Right atrium auricular region (tissue), 2 donors: ENCODE measurements at regions not wholly inside any gene's neighbourhood (a gene's known extent, or its start where the extent isn't known, plus 50 kb on each side); places are given as distances from the start of the nearest gene placed in this dataset.

Experiments used
- DNase-seq: peaks from one replicate; pipeline ENCODE4 v3.0.0-alpha.2; 2019; ENCODE audit warnings: low spot score
- H3K27ac ChIP-seq, 2 donors: fragments of 200-600 bp; sonication (generic); 1 replicate in 1 of 2; 2 replicates in 1 of 2; pipeline ENCODE4 v1.5.1; 2016 to 2019
- H3K27me3 ChIP-seq, 2 donors: fragments of 200-600 bp; sonication (generic); one replicate each; pipeline versions ENCODE4 v1.5.1 to v1.6.0; 2017 to 2019
- H3K36me3 ChIP-seq: fragments of 200-600 bp; sonication (generic); one replicate; pipeline ENCODE4 v1.5.1; 2016
- H3K4me1 ChIP-seq, 2 donors: fragments of 200-600 bp; sonication (generic); one replicate each; pipeline versions ENCODE4 v1.5.1 to v1.6.0; 2017 to 2019
- H3K4me3 ChIP-seq, 2 donors: fragments of 200-600 bp; sonication (generic); 1 replicate in 1 of 2; 2 replicates in 1 of 2; pipeline ENCODE4 v1.5.1; 2017 to 2019; ENCODE audit warnings: mild to moderate bottlenecking in 1 of 2, moderate library complexity in 1 of 2
- H3K9me3 ChIP-seq, 2 donors: fragments of 200-600 bp; sonication (generic); one replicate each; pipeline ENCODE4 v1.5.1; 2019
- TF ChIP-seq, protein P1 (sequence below), 2 donors: fragments of 200-600 bp; sonication (generic); IDR thresholded peaks; one replicate each; pipeline ENCODE4 v1.5.1; 2019; ENCODE audit warnings: antibody characterized with exemption in 2 of 2

DNA sequence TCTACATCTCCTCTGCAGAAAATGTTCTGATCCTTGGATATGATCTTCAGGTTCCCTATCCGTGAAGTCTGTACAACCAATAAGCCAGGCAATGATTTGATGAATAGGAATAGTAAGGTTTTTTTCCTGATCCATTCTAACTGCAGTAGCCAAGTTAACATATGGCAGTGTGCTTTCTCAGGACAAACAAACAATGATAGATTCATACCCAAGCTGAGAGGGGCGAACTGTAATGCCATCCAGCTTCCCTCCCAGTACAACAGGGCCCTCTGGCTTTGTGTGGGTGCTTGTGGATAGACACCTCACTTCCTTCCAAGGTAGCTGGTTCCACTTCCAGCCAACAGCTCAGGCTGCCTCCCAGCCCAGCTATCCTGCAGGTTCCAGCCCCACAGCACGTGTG is 359.2 kb downstream of the CDH26 start:
- TF ChIP-seq, protein P1, sequence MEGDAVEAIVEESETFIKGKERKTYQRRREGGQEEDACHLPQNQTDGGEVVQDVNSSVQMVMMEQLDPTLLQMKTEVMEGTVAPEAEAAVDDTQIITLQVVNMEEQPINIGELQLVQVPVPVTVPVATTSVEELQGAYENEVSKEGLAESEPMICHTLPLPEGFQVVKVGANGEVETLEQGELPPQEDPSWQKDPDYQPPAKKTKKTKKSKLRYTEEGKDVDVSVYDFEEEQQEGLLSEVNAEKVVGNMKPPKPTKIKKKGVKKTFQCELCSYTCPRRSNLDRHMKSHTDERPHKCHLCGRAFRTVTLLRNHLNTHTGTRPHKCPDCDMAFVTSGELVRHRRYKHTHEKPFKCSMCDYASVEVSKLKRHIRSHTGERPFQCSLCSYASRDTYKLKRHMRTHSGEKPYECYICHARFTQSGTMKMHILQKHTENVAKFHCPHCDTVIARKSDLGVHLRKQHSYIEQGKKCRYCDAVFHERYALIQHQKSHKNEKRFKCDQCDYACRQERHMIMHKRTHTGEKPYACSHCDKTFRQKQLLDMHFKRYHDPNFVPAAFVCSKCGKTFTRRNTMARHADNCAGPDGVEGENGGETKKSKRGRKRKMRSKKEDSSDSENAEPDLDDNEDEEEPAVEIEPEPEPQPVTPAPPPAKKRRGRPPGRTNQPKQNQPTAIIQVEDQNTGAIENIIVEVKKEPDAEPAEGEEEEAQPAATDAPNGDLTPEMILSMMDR (IDR thresholded peaks at IDR 0.05): no peak
- Histone ChIP-seq H3K36me3 (no peaks in the 10 kb centered on the region), H3K9me3 (no peaks in the 10 kb centered on the region), H3K27me3 (no peaks in the 10 kb centered on the region), H3K4me1 (no peaks in the 10 kb centered on the region), H3K4me3 (no peak overlapping the region), H3K27ac (no peak overlapping the region)
- no peak for DNase-seq

DNA sequence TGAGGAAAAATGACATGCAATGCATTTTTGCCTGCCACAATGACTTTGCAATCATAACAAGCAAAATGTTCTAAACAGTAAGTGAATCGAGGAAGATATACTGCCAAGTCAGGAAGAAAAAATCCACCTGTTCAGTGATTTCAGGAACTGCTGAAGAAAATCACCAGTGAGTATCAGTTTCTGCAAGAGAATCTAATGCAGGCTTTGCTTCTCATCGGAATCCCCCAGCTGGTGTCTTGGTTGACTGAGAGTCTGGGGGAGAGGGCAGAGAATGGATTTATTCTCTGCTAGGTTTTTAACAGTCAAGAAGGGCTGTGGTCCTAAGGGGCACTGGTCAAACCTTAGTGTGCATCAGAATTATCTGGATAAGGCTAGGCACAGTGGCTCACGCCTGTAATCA is 363.4 kb downstream of the CDH26 start:
- Histone ChIP-seq H3K27ac (no peak overlapping the region), H3K36me3 (no peaks in the 10 kb centered on the region), H3K9me3 (no peaks in the 10 kb centered on the region), H3K4me3 (no peak overlapping the region), H3K27me3 (no peaks in the 10 kb centered on the region), H3K4me1 (no peaks in the 10 kb centered on the region)
- TF ChIP-seq, protein P1 (IDR thresholded peaks at IDR 0.05): no peak
- no peak for DNase-seq

DNA sequence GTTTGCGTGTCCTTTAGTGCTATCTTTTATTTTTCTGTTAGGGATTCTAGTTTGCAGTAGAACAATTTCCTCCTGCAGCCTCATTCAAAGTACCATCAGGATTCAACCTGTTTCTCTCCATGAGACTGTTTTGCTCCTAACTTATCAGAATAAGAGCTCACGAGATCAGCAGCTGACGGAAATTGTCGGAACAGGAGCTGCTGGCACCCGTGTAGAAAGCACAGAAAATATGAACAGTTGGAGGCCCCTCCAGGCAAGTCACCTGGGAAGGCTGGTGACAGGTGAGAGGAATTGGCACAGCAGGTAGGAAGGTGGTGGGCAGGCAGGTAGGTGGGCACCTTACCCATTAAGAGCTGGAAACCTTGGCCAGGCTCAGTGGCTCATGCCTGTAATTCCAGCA is 368.6 kb downstream of the CDH26 start:
- H3K4me3 ChIP-seq: no peak overlapping the region
- DNase-seq: no peak
- H3K27ac ChIP-seq: no peak overlapping the region
- no peaks in the 10 kb centered on the region for H3K9me3 ChIP-seq
- H3K4me1 ChIP-seq: no peaks in the 10 kb centered on the region
- no peaks in the 10 kb centered on the region for H3K36me3 ChIP-seq
- TF ChIP-seq, protein P1 (IDR thresholded peaks at IDR 0.05): no peak
- no peaks in the 10 kb centered on the region for H3K27me3 ChIP-seq

DNA sequence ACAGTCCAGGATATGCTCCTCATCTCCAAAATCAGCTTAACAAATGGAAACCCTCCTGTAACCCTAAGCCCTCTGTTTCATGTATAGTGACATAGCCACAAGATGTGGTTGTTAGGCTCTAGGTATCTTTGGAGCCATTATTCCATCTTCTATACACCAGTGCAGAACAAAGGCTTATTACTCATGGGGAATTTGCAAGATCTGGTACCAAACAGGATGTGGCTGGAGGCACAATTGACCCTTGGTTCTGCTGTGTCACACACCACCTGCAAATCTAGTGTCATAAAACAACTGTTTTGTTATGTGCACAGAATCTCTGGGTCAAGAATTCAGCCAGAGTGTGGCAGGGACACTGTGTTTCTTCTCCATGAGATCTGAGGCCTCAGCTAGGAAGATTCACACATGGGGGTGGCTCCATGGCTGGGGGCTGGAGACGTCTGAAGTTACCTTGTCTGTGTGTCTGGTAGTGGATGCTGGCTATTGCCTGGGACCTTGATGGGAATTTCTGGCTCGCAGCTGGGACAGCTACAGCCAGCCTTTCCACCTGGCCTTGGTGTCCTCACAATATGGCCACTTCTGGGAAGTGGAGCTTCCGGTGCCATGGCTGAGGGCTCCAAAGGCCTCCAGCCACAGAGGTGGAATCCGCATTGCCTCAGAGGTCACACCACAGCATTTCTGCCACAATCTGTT is 369.9 kb downstream of the CDH26 start:
- DNase-seq: no peak
- TF ChIP-seq, protein P1 (IDR thresholded peaks at IDR 0.05): no peak
- Histone ChIP-seq H3K27me3 (no peaks in the 10 kb centered on the region), H3K4me1 (no peaks in the 10 kb centered on the region), H3K27ac (no peak overlapping the region), H3K9me3 (no peaks in the 10 kb centered on the region), H3K36me3 (no peaks in the 10 kb centered on the region), H3K4me3 (no peak overlapping the region)

DNA sequence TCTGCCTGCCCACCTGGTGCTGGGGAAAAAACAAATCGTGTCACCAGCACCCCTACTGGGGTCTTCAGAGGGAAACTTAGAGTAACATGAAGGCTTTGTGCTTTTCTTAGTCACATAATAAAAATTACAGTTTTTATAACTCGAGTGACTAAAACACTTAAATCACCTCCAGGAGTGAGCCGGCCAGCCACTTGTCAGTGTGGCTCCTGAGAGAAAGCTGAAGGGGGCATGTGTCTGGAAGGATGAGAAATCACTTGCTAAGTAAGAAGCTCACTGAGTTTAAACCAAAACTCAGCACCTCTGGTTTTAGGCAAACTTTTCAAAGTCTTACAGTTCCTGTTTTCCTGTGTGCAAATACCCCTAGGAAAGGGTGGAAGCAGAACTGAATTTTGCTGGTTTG is 372.2 kb downstream of the CDH26 start:
- Histone ChIP-seq H3K9me3 (no peaks in the 10 kb centered on the region), H3K4me3 (no peak overlapping the region), H3K36me3 (no peaks in the 10 kb centered on the region), H3K27me3 (no peaks in the 10 kb centered on the region), H3K27ac (no peak overlapping the region), H3K4me1 (no peaks in the 10 kb centered on the region)
- TF ChIP-seq, protein P1 (IDR thresholded peaks at IDR 0.05): no peak
- no peak for DNase-seq

DNA sequence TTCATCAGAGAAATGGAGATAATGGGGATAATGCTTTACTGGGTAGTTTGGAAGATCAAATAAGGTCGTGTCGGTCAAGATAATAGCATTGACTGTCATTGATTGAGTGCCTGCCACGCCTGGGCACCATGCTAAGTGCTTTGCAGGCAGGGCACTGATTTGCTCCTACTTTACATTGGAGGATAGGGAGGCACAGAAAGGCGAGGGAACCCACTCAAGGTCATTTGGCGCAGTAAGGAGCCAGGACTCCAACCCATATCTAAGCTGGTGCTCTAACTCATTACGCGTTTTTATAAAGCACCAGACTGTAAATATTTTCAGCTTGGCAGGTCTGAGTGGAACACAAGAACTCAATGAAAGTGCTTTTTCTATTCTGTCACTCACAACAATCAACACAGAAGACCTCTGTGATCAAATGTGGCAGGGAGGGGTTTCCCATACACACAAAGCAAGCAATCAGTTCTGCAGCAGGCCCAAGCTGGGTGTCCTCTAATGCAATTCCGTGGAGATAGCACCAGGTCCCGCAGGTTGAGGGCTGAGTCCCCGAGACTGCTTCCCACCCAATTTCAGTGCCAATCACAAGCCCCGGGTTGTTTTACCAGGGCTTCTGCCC is 373.6 kb downstream of the CDH26 start:
- DNase-seq: no peak
- TF ChIP-seq, protein P1 (IDR thresholded peaks at IDR 0.05): no peak
- Histone ChIP-seq H3K4me3 (no peak overlapping the region), H3K4me1 (no peaks in the 10 kb centered on the region), H3K27ac (no peak overlapping the region), H3K36me3 (no peaks in the 10 kb centered on the region), H3K27me3 (no peaks in the 10 kb centered on the region), H3K9me3 (no peaks in the 10 kb centered on the region)
